ENCODE measurements at regions not wholly inside any gene's neighbourhood (a gene's known extent, or its start where the extent isn't known, plus 50 kb on each side); places are given as distances from the start of the nearest gene placed in this dataset.
"Not testable (repeated sequence)": the region's sequence is repeated elsewhere in the genome, so short reads cannot be mapped to it uniquely, and the experiment has no call there.

GRCh38 chr10:33831591-33831990 lies 497.1 kb upstream of the NRP1 start:
- no peak overlapping the region for H3K56ac ChIP-seq (ENCODE audit: insufficient read length, low read depth, low read length)
- H4K20me1 ChIP-seq (ENCODE audit: control insufficient read depth, insufficient read depth, insufficient read length) = no peaks in the 10 kb centered on the region
- H2BK15ac ChIP-seq (ENCODE audit: low read depth, low read length) = no peak overlapping the region
- Mint-ChIP-seq H3K9me3 (peaks cover 3 to 5% of the 10 kb centered on the region in 2 experiments; a peak in 4 of 5 replicates), H3K36me3 (ENCODE audit: insufficient read depth in 1 of 3, low read depth in 3 of 3) (peaks cover 0 to 4% (median 2%) of the 10 kb centered on the region in 3 experiments; a peak in 3 of 7 replicates), H3K4me3 (no peak overlapping the region), H3K27ac (no peak overlapping the region), H3K27me3 (ENCODE audit: low read depth) (no peaks in the 10 kb centered on the region), H3K4me1 (peaks cover 17 to 21% of the 10 kb centered on the region in 2 experiments)
- no peaks in the 10 kb centered on the region; the same call in 1 of the 2 replicates for H3K4me1 ChIP-seq (ENCODE audit: insufficient read depth, low read length)
- TF ChIP-seq CTCF (conservative IDR thresholded peaks at IDR 0.05) = no peak
- no peak overlapping the region for H3K4ac ChIP-seq (ENCODE audit: low read depth, low read length)
- no peak overlapping the region for H2AFZ ChIP-seq (ENCODE audit: low read length)
- no peak overlapping the region for H2AK5ac ChIP-seq (ENCODE audit: insufficient read length, low read length)
- no peak overlapping the region for H2BK12ac ChIP-seq (ENCODE audit: insufficient read length, low read depth, low read length)
- no peak overlapping the region for H3K9ac ChIP-seq (ENCODE audit: extremely low read depth, insufficient read length, low read length)
- H3K79me2 ChIP-seq (ENCODE audit: insufficient read depth, low read length) = no peaks in the 10 kb centered on the region
- H3K27ac ChIP-seq (ENCODE audit: insufficient read length, low read depth, low read length) = no peak overlapping the region
- H4K8ac ChIP-seq (replicated peaks; ENCODE audit: insufficient read length, low read depth, low read length) = no peak overlapping the region
- no peak overlapping the region for H3K18ac ChIP-seq (ENCODE audit: insufficient read length, low read depth, low read length)
- no peak overlapping the region for H4K5ac ChIP-seq (ENCODE audit: insufficient read length, low read depth, low read length)
- no peak overlapping the region for H2BK5ac ChIP-seq (ENCODE audit: insufficient read length, low read length)
- no peaks in the 10 kb centered on the region for H3K9me3 ChIP-seq (ENCODE audit: control insufficient read depth, low read depth, low read length)
- H3T11ph ChIP-seq (ENCODE audit: low read length) = no peak overlapping the region
- H3K4me2 ChIP-seq (ENCODE audit: insufficient read depth, insufficient read length, low read length) = no peak overlapping the region
- no peak overlapping the region for H3K14ac ChIP-seq (ENCODE audit: insufficient read depth, low read length)
- no peak overlapping the region for H4K91ac ChIP-seq (ENCODE audit: insufficient read length, low read depth, low read length)
- DNase-seq = no peak
- no peaks in the 10 kb centered on the region for H3K23me2 ChIP-seq (ENCODE audit: insufficient read length, low read depth, low read length, poor library complexity, severe bottlenecking)
- H2BK120ac ChIP-seq (ENCODE audit: low read depth, low read length, poor library complexity, severe bottlenecking) = no peak overlapping the region
- H3K23ac ChIP-seq (ENCODE audit: insufficient read length, low read depth, low read length) = no peak overlapping the region
- H3K79me1 ChIP-seq (ENCODE audit: insufficient read depth, low read depth, low read length, poor library complexity, severe bottlenecking) = no peaks in the 10 kb centered on the region
- no peaks in the 10 kb centered on the region for H3K27me3 ChIP-seq (ENCODE audit: insufficient read depth, low read length)
- WGBS (ENCODE audit: extremely low coverage, insufficient read length, low lambda C conversion rate) = no CpG with 5 or more reads among the region's 2 CpGs
- no peak overlapping the region for H2BK20ac ChIP-seq (ENCODE audit: low read depth, low read length, poor library complexity, severe bottlenecking)

- DNase-seq; H3K79me1 ChIP-seq (ENCODE audit: insufficient read depth, low read depth, low read length, poor library complexity, severe bottlenecking); H2BK5ac ChIP-seq (ENCODE audit: insufficient read length, low read length); H2BK15ac ChIP-seq (ENCODE audit: low read depth, low read length); H4K20me1 ChIP-seq (ENCODE audit: control insufficient read depth, insufficient read depth, insufficient read length); H3K36me3 Mint-ChIP-seq (ENCODE audit: insufficient read depth in 1 of 3, low read depth in 3 of 3); H3K4ac ChIP-seq (ENCODE audit: low read depth, low read length); H4K91ac ChIP-seq (ENCODE audit: insufficient read length, low read depth, low read length); H2AK5ac ChIP-seq (ENCODE audit: insufficient read length, low read length); H3K27ac Mint-ChIP-seq; H2AFZ ChIP-seq (ENCODE audit: low read length); H3K23ac ChIP-seq (ENCODE audit: insufficient read length, low read depth, low read length); H2BK120ac ChIP-seq (ENCODE audit: low read depth, low read length, poor library complexity, severe bottlenecking); H3K23me2 ChIP-seq (ENCODE audit: insufficient read length, low read depth, low read length, poor library complexity, severe bottlenecking); H3K9me3 Mint-ChIP-seq; H2BK20ac ChIP-seq (ENCODE audit: low read depth, low read length, poor library complexity, severe bottlenecking); H3K18ac ChIP-seq (ENCODE audit: insufficient read length, low read depth, low read length); H3T11ph ChIP-seq (ENCODE audit: low read length); H3K4me2 ChIP-seq (ENCODE audit: insufficient read depth, insufficient read length, low read length); H3K4me3 Mint-ChIP-seq; H3K27ac ChIP-seq (ENCODE audit: insufficient read length, low read depth, low read length); H3K27me3 ChIP-seq (ENCODE audit: insufficient read depth, low read length); H3K27me3 Mint-ChIP-seq (ENCODE audit: low read depth); H2BK12ac ChIP-seq (ENCODE audit: insufficient read length, low read depth, low read length); H3K9ac ChIP-seq (ENCODE audit: extremely low read depth, insufficient read length, low read length); H3K4me1 ChIP-seq (ENCODE audit: insufficient read depth, low read length); H4K8ac ChIP-seq (replicated peaks; ENCODE audit: insufficient read length, low read depth, low read length); H3K79me2 ChIP-seq (ENCODE audit: insufficient read depth, low read length); H3K9me3 ChIP-seq (ENCODE audit: control insufficient read depth, low read depth, low read length); H4K5ac ChIP-seq (ENCODE audit: insufficient read length, low read depth, low read length); H3K14ac ChIP-seq (ENCODE audit: insufficient read depth, low read length); H3K56ac ChIP-seq (ENCODE audit: insufficient read length, low read depth, low read length): not testable (repeated sequence)
- peaks cover 11 to 14% of the 10 kb centered on the region in 2 experiments for H3K4me1 Mint-ChIP-seq
- no CpG with 5 or more reads among the region's 3 CpGs for WGBS (ENCODE audit: extremely low coverage, insufficient read length, low lambda C conversion rate)
Observed at GRCh38 chr10:33829899-33830298, 495.4 kb upstream of the NRP1 start.

Measured in H9 (cell line).